HG03060 (cell line): ENCODE measurements at regions not wholly inside any gene's neighbourhood (a gene's known extent, or its start where the extent isn't known, plus 50 kb on each side); places are given as distances from the start of the nearest gene placed in this dataset.

Source experiments
- ATAC-seq: cut with Tn5 transposase; IDR thresholded peaks from one replicate; pipeline ENCODE4 v1.9.1; 2021; ENCODE audit warnings: low read depth, moderate number of reproducible peaks; ENCODE audit not compliant: unreplicated experiment

DNA sequence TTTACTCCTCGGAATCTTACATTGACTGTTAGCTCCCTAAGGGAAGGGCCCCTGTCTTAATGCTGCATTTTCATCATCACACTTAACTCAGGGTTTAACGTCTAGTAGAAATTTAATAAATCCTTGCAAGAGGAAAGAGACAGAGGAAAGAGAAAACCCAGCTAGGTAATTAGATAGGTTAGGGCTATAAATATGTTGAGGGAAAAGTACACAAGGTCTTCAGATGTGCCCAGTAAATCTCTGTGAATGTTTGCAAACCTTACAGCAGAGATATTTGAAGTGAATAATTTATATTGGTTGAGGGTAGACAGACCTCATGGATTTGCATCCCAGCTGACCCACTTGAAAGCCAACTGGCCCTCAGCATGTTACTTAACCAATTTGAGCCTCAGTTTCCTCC lies 315.5 kb upstream of the NPVF start:
- ATAC-seq, result no peak

- no peak for ATAC-seq
Observed at GRCh38 chr7:25544254-25544653, 316.0 kb upstream of the NPVF start.

- no peak for ATAC-seq
Observed at GRCh38 chr7:25545124-25546008, 317.1 kb upstream of the NPVF start.

- no peak for ATAC-seq
Observed at GRCh38 chr7:25546306-25546705, 318.0 kb upstream of the NPVF start.

GRCh38 chr7:25549271-25549921 lies 321.1 kb upstream of the NPVF start:
- ATAC-seq, result no peak

- no peak for ATAC-seq
Observed at GRCh38 chr7:25550149-25550548, 321.9 kb upstream of the NPVF start.

DNA sequence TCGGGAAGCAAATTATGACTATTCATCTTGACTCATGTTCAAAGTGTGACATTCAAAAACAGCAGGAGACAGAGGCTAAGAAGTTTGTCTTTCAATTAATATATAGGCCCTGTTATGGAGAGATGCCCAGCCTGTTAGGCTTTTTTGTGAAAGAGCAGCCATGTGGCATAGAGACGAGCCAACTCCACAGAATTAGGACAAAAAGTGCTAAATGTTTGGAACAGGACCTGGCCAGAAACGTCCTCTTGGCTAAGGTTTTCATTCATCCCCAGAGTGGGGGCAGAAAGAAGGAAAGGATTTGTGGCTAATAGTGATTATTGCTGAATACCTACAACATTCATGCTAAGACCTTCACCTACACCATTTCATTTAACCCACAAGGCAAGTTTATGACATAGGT lies 324.7 kb upstream of the NPVF start:
- ATAC-seq, result no peak

DNA sequence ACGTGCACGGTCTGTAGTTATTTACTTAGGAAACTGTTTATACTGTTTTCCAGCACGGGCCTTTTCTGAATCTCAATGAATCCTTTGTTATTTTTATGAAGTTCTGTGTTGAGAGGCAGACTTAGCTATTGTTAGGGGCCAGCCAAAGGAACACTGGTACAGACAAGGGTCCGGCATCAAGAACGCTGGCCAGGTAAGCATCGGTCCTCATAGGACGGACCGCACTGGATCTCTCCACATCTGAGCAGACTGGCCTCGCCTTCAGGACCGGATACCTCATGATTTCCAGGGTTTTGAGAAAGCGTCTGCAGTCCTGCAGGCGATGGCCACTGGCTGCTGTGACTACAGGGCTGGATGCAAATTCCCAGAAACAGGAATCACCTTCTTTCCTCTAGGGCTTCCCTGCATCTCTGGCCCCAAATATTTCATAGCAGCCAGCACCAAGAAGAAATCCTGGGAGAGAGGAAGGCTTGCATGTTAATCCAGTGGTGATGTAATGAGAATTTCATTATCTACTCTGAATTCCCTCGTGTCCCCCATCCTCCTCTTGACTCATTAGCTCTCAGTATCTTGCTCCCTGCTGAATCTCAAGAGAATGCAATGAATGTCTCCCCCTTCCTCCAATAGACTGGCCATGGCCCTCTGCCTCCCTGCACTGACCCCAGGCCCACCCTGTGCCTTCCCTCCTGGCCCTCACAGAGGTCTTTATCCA lies 325.4 kb upstream of the NPVF start:
- ATAC-seq, result no peak

GRCh38 chr7:25557379-25557917 lies 329.2 kb upstream of the NPVF start:
- ATAC-seq, result no peak

GRCh38 chr7:25557930-25558329 lies 329.6 kb upstream of the NPVF start:
- ATAC-seq, result no peak

DNA sequence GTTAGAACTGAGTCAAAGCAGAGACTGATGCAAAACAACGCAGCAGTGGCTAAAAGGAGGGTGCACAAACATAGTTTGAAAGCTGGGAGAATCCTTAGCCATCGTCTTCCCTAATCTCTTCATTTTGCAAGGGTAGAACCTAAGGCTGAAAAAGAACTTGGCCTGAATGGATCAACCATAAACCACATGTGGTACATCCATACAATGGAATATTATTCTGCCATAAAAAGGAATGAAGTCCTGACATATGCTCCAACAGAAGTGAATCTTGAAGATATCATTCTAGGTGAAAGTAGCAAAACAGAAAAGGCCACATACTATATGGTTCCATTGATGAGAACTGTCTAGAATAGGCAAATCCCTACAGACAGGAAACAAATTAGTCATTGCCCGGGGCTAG lies 330.3 kb upstream of the NPVF start:
- no peak for ATAC-seq

DNA sequence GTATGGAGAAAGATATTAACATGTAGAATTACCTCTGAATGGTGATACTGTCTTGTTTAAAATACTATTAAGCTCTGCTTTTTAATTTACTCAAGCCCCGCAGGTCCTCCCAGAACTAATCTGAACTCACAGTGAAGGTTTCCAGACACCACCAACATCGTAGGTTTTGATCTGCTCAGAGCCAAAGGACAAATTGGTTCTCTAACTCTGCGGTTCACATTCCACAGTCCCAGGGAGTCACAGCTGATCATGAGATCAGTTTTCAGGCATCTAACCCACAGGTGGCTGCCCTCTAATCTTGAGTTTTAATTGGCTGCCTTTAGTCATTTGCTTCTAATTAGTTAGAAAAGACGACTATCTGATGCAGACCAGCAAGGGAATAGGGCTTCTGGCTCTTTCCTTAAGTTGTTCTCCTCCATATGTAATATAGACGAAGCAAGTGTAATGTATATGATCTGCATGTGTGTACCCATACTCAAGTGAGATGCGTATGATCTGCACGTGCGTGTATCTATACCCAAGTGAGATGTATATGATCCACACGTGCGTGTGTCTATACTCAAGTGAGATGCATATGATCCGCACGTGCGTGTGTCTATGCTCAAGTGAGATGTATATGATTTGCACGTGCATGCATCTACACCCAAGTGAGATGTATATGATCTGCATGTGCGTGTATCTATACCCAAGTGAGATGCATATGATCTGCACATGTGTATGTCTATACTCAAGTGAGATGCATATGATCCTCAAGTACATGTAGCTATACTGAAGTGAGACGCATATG lies 331.5 kb upstream of the NPVF start:
- ATAC-seq, result no peak

DNA sequence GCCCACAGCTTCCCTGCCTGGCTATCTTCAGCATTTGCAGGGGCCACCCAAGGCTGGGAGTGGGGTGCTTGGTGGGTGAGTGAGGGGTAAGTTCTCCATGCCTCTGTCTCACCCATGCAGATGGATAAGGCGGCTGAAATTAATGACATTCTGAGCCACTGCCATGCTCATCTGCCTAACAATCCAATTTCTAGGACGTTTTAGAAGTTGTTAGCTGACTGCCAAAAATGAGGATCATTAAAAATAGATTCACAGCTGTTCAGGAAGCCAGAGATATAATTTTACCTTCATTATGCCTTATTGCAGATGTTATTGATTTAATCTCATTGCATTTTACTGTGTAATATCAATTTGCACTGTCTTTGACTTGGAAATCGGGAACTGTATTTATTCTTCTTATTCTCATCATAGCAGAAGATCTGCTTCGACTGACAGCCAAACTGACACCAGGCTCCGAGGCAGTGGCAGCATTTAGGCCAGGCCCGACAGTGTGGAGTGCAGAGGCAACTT lies 334.4 kb upstream of the NPVF start:
- ATAC-seq, result no peak

- ATAC-seq, result no peak
Observed at GRCh38 chr7:25565002-25565401, 336.7 kb upstream of the NPVF start.

DNA sequence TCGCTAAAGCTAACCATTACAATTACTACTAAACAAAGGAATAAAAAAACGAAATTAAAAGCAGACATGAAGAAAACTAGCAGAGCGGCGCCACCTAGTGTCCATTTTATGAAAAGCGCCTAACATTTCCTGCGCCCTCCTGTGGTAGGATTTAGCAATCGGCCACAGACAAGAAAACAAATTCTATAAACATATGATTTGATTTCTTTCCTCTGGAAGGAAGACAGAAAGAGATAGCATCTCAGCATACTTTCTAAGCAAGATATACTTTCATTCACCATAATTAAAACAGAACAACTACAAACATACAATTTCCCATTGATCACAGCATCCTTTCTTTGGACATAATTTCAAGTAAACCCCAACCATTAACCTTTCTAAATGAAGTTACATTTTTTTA lies 337.7 kb upstream of the NPVF start:
- no peak for ATAC-seq

DNA sequence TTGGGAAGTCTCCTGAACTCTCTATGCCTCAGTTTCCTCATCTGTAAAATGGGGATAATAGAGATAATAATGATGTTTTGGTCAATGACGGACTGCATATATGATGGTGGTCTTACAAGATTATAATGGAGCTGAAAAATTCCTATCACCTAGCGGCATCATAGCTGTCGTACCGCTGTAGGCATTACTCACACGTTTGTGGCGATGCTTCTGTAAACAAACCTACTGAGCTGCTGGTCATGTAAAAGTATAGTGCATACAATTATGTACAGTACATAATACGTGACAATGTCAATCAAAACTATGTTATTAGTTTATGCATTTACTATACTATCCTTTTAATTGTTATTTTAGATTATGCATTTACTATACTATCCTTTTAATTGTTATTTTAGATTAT lies 339.1 kb upstream of the NPVF start:
- ATAC-seq, result no peak

DNA sequence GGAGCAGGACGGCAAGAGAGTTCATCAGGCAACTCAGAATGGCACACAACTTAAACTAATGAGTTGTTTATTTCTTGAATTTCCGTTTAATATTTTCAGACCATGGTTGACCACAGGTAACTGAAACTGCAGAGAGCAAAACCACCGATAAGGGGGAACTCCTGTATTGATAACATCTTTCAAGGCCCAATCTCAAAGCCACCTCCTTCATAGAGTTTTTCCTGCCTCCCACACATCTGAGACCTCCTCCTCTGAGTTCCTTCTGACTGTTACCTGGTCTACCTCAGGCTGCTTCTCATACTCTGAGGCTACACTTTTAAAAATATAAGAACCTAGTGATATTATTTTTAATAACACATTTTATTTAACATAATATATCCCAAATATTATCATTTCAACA lies 341.5 kb upstream of the NPVF start:
- ATAC-seq, result no peak

GRCh38 chr7:25572423-25572822 lies 344.1 kb upstream of the NPVF start:
- ATAC-seq, result no peak

DNA sequence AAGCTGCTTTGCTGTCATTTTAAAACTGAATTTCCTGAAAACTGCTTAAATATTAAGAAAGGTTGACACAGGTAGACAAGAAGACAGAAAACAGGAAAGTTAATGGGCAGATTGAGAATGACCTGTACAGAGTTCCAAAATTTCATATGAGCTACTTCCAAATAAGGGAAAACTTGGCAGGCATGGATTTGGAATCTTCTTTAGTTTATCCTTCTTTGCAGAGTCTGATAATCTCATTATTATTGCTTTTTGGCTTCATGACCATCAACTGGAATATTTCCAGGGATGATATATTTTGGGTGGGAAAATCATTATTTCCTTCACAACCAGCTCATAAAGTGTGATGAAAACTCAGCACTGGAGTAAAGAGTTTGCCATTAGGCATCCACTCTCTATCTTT lies 346.5 kb upstream of the NPVF start:
- ATAC-seq, result no peak

DNA sequence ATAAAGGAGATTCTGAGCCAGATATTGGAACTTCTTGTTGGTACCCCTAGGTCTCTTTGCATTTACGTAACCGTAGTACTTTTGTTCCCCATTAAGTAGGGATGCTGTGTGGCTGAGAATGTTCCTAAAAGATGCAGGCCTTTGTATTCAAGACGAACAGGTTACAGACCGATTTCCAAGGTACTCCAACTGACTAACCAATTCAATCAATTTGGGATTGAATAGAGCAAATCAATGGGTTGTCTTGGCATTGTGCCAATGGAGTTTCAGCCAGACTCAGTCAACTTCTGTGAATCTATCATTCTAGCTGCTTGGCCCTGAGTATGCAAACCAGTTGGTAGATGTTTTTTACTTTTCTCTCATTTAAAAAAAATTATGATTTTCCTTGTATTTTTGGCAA lies 347.3 kb upstream of the NPVF start:
- ATAC-seq, result no peak
